ENCODE measurements at regions not wholly inside any gene's neighbourhood (a gene's known extent, or its start where the extent isn't known, plus 50 kb on each side); places are given as distances from the start of the nearest gene placed in this dataset.

- H3K4me3 ChIP-seq (ENCODE audit: low read length): no peak overlapping the region
- no peak overlapping the region; the same call in 1 of the 2 replicates for H3K27ac ChIP-seq (ENCODE audit: low read depth, low read length)
- H3K36me3 ChIP-seq (ENCODE audit: insufficient read depth, low read length): no peaks in the 10 kb centered on the region
- no peaks in the 10 kb centered on the region for H3K27me3 ChIP-seq (ENCODE audit: insufficient read depth, low read length)
- H3K4me1 ChIP-seq (ENCODE audit: insufficient read depth, low read length): peaks cover 22% of the 10 kb centered on the region
- no peak overlapping the region for H3K9ac ChIP-seq (ENCODE audit: low read depth, low read length)
- WGBS: 75% methylated on average over 7 of the region's 7 CpGs
- H3K9me3 ChIP-seq (ENCODE audit: insufficient read depth, low read depth, low read length): no peaks in the 10 kb centered on the region
These were observed 117.3 kb upstream of the MARK1 start for GRCh38 chr1:220410611-220411010.

GRCh38 chr1:220409771-220410595, 118.0 kb upstream of the MARK1 start:
- H3K27ac ChIP-seq (ENCODE audit: low read depth, low read length): no peak overlapping the region; the same call in 1 of the 2 replicates
- H3K4me3 ChIP-seq (ENCODE audit: low read length): peak overlapping the region; percentile 20; the same call in 1 of the 2 replicates
- H3K9ac ChIP-seq (ENCODE audit: low read depth, low read length): peak overlapping the region; percentile 25; the same call in 1 of the 2 replicates
- H3K9me3 ChIP-seq (ENCODE audit: insufficient read depth, low read depth, low read length): no peaks in the 10 kb centered on the region
- peaks cover 22% of the 10 kb centered on the region for H3K4me1 ChIP-seq (ENCODE audit: insufficient read depth, low read length)
- WGBS: 63% methylated on average over 13 of the region's 13 CpGs
- H3K36me3 ChIP-seq (ENCODE audit: insufficient read depth, low read length): no peaks in the 10 kb centered on the region
- no peaks in the 10 kb centered on the region for H3K27me3 ChIP-seq (ENCODE audit: insufficient read depth, low read length)

GRCh38 chr1:220407191-220407590, 120.7 kb upstream of the MARK1 start:
- no peaks in the 10 kb centered on the region for H3K36me3 ChIP-seq (ENCODE audit: insufficient read depth, low read length)
- no peak overlapping the region for H3K9ac ChIP-seq (ENCODE audit: low read depth, low read length)
- peaks cover 22% of the 10 kb centered on the region for H3K4me1 ChIP-seq (ENCODE audit: insufficient read depth, low read length)
- H3K4me3 ChIP-seq (ENCODE audit: low read length): no peak overlapping the region
- no peak overlapping the region for H3K27ac ChIP-seq (ENCODE audit: low read depth, low read length)
- H3K9me3 ChIP-seq (ENCODE audit: insufficient read depth, low read depth, low read length): no peaks in the 10 kb centered on the region
- no peaks in the 10 kb centered on the region for H3K27me3 ChIP-seq (ENCODE audit: insufficient read depth, low read length)

GRCh38 chr1:220398238-220398637, 126.0 kb upstream of the RAB3GAP2 start:
- Histone ChIP-seq H3K4me1 (ENCODE audit: insufficient read depth, low read length) (no peaks in the 10 kb centered on the region), H3K27me3 (ENCODE audit: insufficient read depth, low read length) (no peaks in the 10 kb centered on the region), H3K27ac (ENCODE audit: low read depth, low read length) (no peak overlapping the region), H3K4me3 (ENCODE audit: low read length) (no peak overlapping the region), H3K36me3 (ENCODE audit: insufficient read depth, low read length) (no peaks in the 10 kb centered on the region), H3K9ac (ENCODE audit: low read depth, low read length) (no peak overlapping the region), H3K9me3 (ENCODE audit: insufficient read depth, low read depth, low read length) (no peaks in the 10 kb centered on the region)
- WGBS: 93% methylated on average over 1 of the region's 2 CpGs

- H3K9me3 ChIP-seq (ENCODE audit: insufficient read depth, low read depth, low read length): no peaks in the 10 kb centered on the region
- WGBS: 89% methylated on average over 2 of the region's 2 CpGs
- H3K4me1 ChIP-seq (ENCODE audit: insufficient read depth, low read length): peaks cover 14% of the 10 kb centered on the region
- H3K27ac ChIP-seq (ENCODE audit: low read depth, low read length): no peak overlapping the region
- H3K27me3 ChIP-seq (ENCODE audit: insufficient read depth, low read length): no peaks in the 10 kb centered on the region
- H3K4me3 ChIP-seq (ENCODE audit: low read length): no peak overlapping the region
- no peaks in the 10 kb centered on the region for H3K36me3 ChIP-seq (ENCODE audit: insufficient read depth, low read length)
- no peak overlapping the region for H3K9ac ChIP-seq (ENCODE audit: low read depth, low read length)
These were observed 119.2 kb upstream of the RAB3GAP2 start for GRCh38 chr1:220391491-220391890.

- Histone ChIP-seq H3K36me3 (ENCODE audit: insufficient read depth, low read length) (no peaks in the 10 kb centered on the region), H3K4me1 (ENCODE audit: insufficient read depth, low read length) (peaks cover 14% of the 10 kb centered on the region), H3K4me3 (ENCODE audit: low read length) (no peak overlapping the region), H3K9me3 (ENCODE audit: insufficient read depth, low read depth, low read length) (0 out of 2 replicates have a peak, but pooled peaks cover 7% of the 10 kb centered on the region), H3K27ac (ENCODE audit: low read depth, low read length) (no peak overlapping the region), H3K9ac (ENCODE audit: low read depth, low read length) (no peak overlapping the region), H3K27me3 (ENCODE audit: insufficient read depth, low read length) (no peaks in the 10 kb centered on the region)
- 98% methylated on average over 5 of the region's 5 CpGs for WGBS
These were observed 117.4 kb upstream of the RAB3GAP2 start for GRCh38 chr1:220389634-220390033.

- Histone ChIP-seq H3K9ac (ENCODE audit: low read depth, low read length) (no peak overlapping the region), H3K27ac (ENCODE audit: low read depth, low read length) (no peak overlapping the region), H3K4me3 (ENCODE audit: low read length) (no peak overlapping the region), H3K27me3 (ENCODE audit: insufficient read depth, low read length) (no peaks in the 10 kb centered on the region), H3K36me3 (ENCODE audit: insufficient read depth, low read length) (no peaks in the 10 kb centered on the region), H3K9me3 (ENCODE audit: insufficient read depth, low read depth, low read length) (0 out of 2 replicates have a peak, but pooled peaks cover 7% of the 10 kb centered on the region), H3K4me1 (ENCODE audit: insufficient read depth, low read length) (peaks cover 31% of the 10 kb centered on the region)
- WGBS: 62% methylated on average over 3 of the region's 3 CpGs
These were observed 114.4 kb upstream of the RAB3GAP2 start for GRCh38 chr1:220386494-220387195.

GRCh38 chr1:220385158-220385557, 112.9 kb upstream of the RAB3GAP2 start:
- no peak overlapping the region for H3K4me3 ChIP-seq (ENCODE audit: low read length)
- no peaks in the 10 kb centered on the region for H3K27me3 ChIP-seq (ENCODE audit: insufficient read depth, low read length)
- WGBS: 100% methylated on average over 1 of the region's 1 CpG
- H3K9ac ChIP-seq (ENCODE audit: low read depth, low read length): no peak overlapping the region
- no peak overlapping the region for H3K27ac ChIP-seq (ENCODE audit: low read depth, low read length)
- no peaks in the 10 kb centered on the region for H3K36me3 ChIP-seq (ENCODE audit: insufficient read depth, low read length)
- 0 out of 2 replicates have a peak, but pooled peaks cover 7% of the 10 kb centered on the region for H3K9me3 ChIP-seq (ENCODE audit: insufficient read depth, low read depth, low read length)
- H3K4me1 ChIP-seq (ENCODE audit: insufficient read depth, low read length): peaks cover 23% of the 10 kb centered on the region

- H3K9me3 ChIP-seq (ENCODE audit: insufficient read depth, low read depth, low read length): 0 out of 2 replicates have a peak, but pooled peaks cover 7% of the 10 kb centered on the region
- H3K36me3 ChIP-seq (ENCODE audit: insufficient read depth, low read length): no peaks in the 10 kb centered on the region
- no peaks in the 10 kb centered on the region for H3K27me3 ChIP-seq (ENCODE audit: insufficient read depth, low read length)
- no peak overlapping the region for H3K27ac ChIP-seq (ENCODE audit: low read depth, low read length)
- no peak overlapping the region for H3K4me3 ChIP-seq (ENCODE audit: low read length)
- no peak overlapping the region for H3K9ac ChIP-seq (ENCODE audit: low read depth, low read length)
- H3K4me1 ChIP-seq (ENCODE audit: insufficient read depth, low read length): peaks cover 23% of the 10 kb centered on the region
- 81% methylated on average over 4 of the region's 4 CpGs for WGBS
These were observed 110.7 kb upstream of the RAB3GAP2 start for GRCh38 chr1:220382994-220383393.

- Histone ChIP-seq H3K9ac (ENCODE audit: low read depth, low read length) (no peak overlapping the region), H3K36me3 (ENCODE audit: insufficient read depth, low read length) (no peaks in the 10 kb centered on the region), H3K27me3 (ENCODE audit: insufficient read depth, low read length) (no peaks in the 10 kb centered on the region), H3K9me3 (ENCODE audit: insufficient read depth, low read depth, low read length) (0 out of 2 replicates have a peak, but pooled peaks cover 7% of the 10 kb centered on the region), H3K4me3 (ENCODE audit: low read length) (no peak overlapping the region), H3K4me1 (ENCODE audit: insufficient read depth, low read length) (peaks cover 23% of the 10 kb centered on the region), H3K27ac (ENCODE audit: low read depth, low read length) (no peak overlapping the region; the same call in 1 of the 2 replicates)
- 97% methylated on average over 3 of the region's 3 CpGs for WGBS
These were observed 108.6 kb upstream of the RAB3GAP2 start for GRCh38 chr1:220380885-220381284.

- no peak overlapping the region for H3K4me3 ChIP-seq (ENCODE audit: low read length)
- no peak overlapping the region for H3K9ac ChIP-seq (ENCODE audit: low read depth, low read length)
- no peaks in the 10 kb centered on the region for H3K36me3 ChIP-seq (ENCODE audit: insufficient read depth, low read length)
- H3K27me3 ChIP-seq (ENCODE audit: insufficient read depth, low read length): no peaks in the 10 kb centered on the region
- H3K4me1 ChIP-seq (ENCODE audit: insufficient read depth, low read length): peaks cover 22% of the 10 kb centered on the region
- no peaks in the 10 kb centered on the region for H3K9me3 ChIP-seq (ENCODE audit: insufficient read depth, low read depth, low read length)
- WGBS: 86% methylated on average over 10 of the region's 11 CpGs
- no peak overlapping the region for H3K27ac ChIP-seq (ENCODE audit: low read depth, low read length)
These were observed 106.5 kb upstream of the RAB3GAP2 start for GRCh38 chr1:220378571-220379302.
